Left renal pelvis (tissue), 4 donors: ENCODE measurements at regions not wholly inside any gene's neighbourhood (a gene's known extent, or its start where the extent isn't known, plus 50 kb on each side); places are given as distances from the start of the nearest gene placed in this dataset.

Source experiments
- DNase-seq, 4 donors: peaks; one replicate each; pipeline ENCODE4 v3.0.0-alpha.2; 2013; ENCODE audit warnings: low read depth in 4 of 4, low spot score in 3 of 4

GRCh38 chr15:96514607-96515285 lies 184.2 kb downstream of the NR2F2 start:
- DNase-seq = peak in 1 of 4 donors; percentile 14

GRCh38 chr15:96515371-96515770 lies 184.9 kb downstream of the NR2F2 start:
- DNase-seq = peak in 1 of 4 donors; percentile 14

DNA sequence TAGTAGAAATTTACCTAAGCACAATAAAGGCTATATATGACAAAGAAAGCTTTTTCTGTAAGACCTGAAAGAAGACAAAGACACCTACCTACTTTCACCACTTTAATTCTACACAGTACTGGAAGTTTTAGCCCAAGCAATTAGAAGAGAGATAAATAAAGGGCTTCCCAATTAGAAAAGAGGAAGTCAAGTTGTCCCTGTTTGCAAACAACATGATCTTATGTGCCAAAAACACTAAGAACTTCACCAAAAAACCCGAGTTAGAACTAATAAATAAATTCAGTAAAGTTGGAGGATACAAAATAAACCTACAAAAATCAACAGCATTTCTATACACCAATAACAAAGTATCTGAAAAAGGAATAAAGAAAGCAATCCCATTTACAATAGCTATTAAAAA lies 190.9 kb downstream of the NR2F2 start:
- DNase-seq = no peak

GRCh38 chr15:96524676-96525417 lies 194.3 kb downstream of the NR2F2 start:
- DNase-seq = no peak

DNA sequence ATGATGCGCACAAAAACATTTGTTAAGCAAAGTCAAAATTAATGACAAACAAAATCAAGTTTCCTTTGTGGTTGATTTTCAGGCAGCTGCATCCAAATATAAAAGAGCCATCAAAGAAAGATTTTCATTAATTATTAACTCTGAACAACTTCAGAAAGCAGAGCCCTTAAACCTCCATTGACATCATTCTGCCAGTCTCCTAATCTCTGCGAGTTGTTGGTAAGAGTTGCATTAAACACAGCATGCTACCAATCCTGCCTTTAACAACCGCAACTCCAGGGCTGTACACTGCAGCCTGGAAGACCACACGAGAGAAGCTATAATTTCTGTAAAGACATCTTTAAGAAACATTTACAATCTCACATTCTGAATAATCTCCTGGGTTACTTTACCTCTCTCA lies 204.6 kb downstream of the NR2F2 start:
- no peak for DNase-seq

DNA sequence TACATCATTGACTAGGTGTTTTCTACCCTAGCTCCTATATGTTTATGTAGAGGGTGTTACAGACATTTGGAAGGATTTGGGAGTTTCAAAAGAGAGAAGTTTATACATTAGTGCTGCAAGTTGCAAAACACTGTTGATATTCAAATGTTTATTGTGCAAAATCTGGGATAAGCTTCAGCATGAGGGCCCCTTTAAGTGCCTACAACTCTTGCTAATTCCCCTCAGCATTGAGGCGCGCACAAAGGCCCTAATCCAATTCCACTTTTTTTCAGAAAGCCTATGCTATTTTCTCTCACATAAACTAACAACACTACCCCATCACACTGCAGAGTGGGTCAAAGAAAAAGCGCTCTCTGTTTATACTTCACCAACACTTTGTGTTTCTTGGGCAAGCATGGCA lies 208.0 kb downstream of the NR2F2 start:
- DNase-seq = no peak

GRCh38 chr15:96540283-96540682 lies 209.8 kb downstream of the NR2F2 start:
- no peak for DNase-seq

DNA sequence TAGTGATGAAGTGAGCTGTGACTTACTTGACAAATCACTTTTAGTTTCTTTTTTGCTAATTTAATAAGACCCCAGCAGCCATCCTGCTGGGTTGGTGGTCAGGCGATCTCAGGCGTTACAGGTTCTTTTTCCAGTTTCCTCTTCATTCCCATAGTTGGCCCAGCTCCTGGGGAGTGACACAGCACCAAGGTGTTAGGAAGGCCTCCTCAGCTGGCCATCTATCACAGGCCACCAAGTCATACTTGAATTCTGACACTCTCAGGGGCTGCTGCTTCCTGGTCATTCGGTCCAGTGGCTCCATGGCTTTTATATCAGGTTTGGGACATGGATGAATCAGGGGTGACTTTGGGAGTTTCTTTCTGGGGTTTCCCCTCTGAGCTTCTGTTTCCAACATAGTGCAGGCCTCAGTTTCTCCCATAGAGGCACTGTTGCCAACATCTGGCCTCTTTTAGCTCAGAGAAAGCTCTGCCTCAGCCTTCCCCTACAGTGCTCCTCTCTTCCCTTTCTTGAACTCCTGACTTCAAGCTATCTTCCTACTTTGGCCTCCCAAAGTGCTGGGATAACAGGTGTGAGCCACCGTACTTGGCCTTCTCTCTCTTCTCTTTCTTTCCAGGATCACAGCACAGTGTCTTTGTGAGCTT lies 211.8 kb downstream of the NR2F2 start:
- no peak for DNase-seq

DNA sequence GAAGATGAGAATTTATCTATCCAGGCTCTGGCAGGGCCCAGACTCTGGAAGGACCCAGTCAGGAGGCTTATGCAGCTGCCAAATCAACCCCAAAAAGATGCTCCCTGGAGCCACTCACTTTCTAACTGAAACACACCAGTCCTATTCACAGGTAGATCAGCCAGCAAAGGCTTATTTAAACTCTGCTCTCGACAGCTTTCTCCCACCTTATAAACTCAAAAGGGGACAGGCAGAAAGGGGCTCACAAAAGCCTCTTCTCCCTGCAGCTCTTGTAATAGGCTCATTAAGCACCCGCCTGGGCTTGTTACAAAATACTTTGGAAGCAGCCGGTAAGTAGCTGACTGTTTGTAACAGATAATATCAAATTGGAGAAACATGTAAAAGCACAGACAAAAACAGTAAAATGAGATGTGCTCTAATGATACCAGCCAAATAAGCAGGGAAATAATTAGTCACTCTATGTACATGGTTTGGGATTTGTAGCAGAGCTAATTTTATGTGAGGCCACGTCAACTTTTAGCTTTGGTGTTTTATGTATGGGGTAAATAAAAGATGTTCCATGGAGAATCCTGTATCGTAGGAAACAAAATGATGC lies 213.8 kb downstream of the NR2F2 start:
- DNase-seq = no peak

GRCh38 chr15:96549136-96549535 lies 218.6 kb downstream of the NR2F2 start:
- no peak for DNase-seq

GRCh38 chr15:96551196-96551595 lies 220.7 kb downstream of the NR2F2 start:
- no peak for DNase-seq

DNA sequence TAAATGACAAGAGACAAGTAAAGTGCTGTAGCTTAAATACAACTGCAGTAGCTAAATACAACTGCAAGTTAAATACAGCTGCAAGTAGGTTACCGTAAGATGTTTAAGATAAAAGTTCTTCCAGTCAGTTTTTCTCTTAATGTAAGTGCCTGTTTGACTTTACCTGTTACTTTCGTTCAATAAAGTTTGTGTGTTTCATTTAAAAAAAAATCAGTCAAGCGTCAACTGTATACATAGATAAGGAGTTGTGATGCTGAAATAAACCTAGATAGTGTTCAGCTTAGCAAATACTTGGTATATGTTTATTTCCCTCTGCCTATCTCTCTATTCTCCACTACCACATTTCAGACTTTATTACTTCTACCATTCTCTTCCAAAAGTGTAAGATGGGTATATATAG lies 221.2 kb downstream of the NR2F2 start:
- DNase-seq = no peak

- DNase-seq = no peak
These were observed 222.5 kb downstream of the NR2F2 start for GRCh38 chr15:96553006-96553405.

- DNase-seq = no peak
These were observed 223.0 kb downstream of the NR2F2 start for GRCh38 chr15:96553451-96553850.

- no peak for DNase-seq
These were observed 223.4 kb downstream of the NR2F2 start for GRCh38 chr15:96553931-96554330.

GRCh38 chr15:96554541-96554940 lies 224.0 kb downstream of the NR2F2 start:
- no peak for DNase-seq

DNA sequence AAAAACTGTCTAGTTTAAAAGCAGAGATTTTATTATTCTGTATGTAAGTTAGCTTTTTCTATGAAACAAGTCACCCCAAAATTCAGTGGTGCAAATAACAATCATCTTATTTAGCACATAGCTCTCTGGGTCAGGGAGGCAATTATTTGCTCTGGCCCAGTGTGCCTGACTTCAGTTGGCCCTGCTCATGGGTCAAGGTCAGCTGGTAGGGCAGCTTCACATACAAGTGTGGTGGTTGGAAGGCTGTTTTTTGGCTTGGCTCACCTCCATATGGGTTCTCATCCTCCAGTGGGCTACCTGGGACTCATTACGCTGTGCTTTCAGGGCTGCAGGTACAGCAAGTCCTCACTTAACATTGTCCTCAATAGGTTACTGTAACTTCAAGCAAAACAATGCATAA lies 228.6 kb downstream of the NR2F2 start:
- no peak for DNase-seq

DNA sequence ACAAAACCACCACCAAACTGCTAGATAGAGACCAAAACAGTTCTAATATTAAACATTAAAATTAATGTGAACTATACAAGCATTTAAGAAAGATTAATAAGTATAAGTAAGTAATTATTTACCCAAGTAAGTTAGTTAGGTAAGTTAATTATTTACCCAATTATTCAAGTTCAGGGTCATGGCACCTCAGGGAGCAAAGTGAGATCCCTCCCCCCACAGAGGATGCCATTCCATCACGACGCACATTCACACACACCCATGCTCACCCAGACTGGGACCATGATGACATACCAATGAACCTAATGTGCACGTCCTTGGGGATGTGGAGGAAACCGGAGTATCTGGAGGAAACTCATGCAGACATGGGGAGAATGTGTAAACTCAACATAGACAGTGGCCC lies 229.1 kb downstream of the NR2F2 start:
- DNase-seq = no peak

DNA sequence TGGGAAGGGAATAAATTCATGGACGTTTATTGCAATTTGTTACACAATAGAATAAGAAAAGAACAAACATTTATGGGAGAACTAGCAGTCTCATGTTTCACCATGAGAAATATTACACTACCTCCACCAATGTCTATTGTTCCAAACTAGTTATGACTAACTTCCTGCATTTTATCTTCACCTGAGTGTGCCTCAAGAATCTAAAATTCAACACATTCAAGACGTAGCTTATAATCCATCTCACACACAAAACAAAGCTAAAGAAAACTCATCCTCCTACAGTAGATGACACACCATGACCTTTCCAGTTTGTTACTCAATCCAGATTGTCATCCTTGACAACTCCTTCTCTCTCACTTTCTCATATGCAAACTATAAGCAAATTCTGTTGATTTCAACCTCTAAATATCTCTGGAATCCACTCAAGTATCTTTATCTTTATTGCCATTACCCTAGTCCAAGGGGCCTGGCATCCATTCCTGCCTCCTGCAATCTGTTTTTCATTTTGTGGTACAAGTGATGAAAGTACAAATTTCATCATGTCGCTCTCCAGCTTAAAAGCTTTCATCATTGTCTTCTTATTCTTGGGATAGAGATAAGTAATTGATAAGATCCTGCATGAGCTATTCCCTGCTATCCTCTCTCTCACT lies 229.9 kb downstream of the NR2F2 start:
- DNase-seq = no peak

DNA sequence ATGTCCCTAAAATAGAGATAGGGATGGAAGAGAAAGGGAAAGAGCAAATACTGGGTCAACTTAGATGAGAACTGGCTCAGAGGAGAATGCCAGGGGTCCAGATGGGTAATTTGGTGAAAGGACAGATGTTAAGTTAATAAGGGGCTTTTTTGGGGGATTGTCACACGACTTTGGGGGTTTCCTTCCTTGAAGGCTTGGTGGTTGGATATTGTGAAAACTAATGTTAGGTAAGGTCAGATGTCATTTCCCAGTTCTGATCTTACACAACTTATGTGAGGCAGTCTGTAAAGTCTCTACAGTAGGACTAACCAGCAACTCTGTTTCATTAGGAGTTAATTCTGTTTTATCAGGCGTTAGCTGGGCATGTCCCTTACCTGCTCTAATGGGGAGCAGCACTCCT lies 231.1 kb downstream of the NR2F2 start:
- no peak for DNase-seq

GRCh38 chr15:96564546-96564945 lies 234.0 kb downstream of the NR2F2 start:
- no peak for DNase-seq
